H9 (cell line): ENCODE measurements at regions not wholly inside any gene's neighbourhood (a gene's known extent, or its start where the extent isn't known, plus 50 kb on each side); places are given as distances from the start of the nearest gene placed in this dataset.

Experiments used
- DNase-seq: peaks from one replicate; pipeline ENCODE4 v3.0.0-alpha.2; 2017
- H2AFZ ChIP-seq: one replicate; pipeline ENCODE4 v1.6.1; 2013; ENCODE audit warnings: mild to moderate bottlenecking, low read length, control low read depth, moderate library complexity
- H2AK5ac ChIP-seq: 2 replicates; pipeline ENCODE4 v1.6.1; 2013; ENCODE audit warnings: low read length, control low read depth, mixed read lengths; ENCODE audit not compliant: insufficient read length
- H2BK120ac ChIP-seq: one replicate; pipeline ENCODE4 v1.6.1; 2013; ENCODE audit warnings: low read depth, mild to moderate bottlenecking, low read length, control low read depth, inconsistent platforms; ENCODE audit not compliant: poor library complexity, severe bottlenecking
- H2BK12ac ChIP-seq: 2 replicates; pipeline ENCODE4 v1.6.1; 2013; ENCODE audit warnings: low read length, control low read depth, mixed read lengths, low read depth; ENCODE audit not compliant: insufficient read length
- H2BK15ac ChIP-seq: 2 replicates; pipeline ENCODE4 v1.6.1; 2013; ENCODE audit warnings: low read depth, low read length, control low read depth
- H2BK20ac ChIP-seq: one replicate; pipeline ENCODE4 v1.6.1; 2013; ENCODE audit warnings: low read depth, mild to moderate bottlenecking, low read length, control low read depth, inconsistent platforms; ENCODE audit not compliant: poor library complexity, severe bottlenecking
- H2BK5ac ChIP-seq: 2 replicates; pipeline ENCODE4 v1.6.1; 2013; ENCODE audit warnings: low read length, control low read depth, mixed read lengths; ENCODE audit not compliant: insufficient read length
- H3K14ac ChIP-seq: 2 replicates; pipeline ENCODE4 v1.6.1; 2013; ENCODE audit warnings: low read length, control low read depth; ENCODE audit not compliant: insufficient read depth
- H3K18ac ChIP-seq: 2 replicates; pipeline ENCODE4 v1.6.1; 2013; ENCODE audit warnings: low read depth, mild to moderate bottlenecking, mixed read lengths, low read length, control low read depth; ENCODE audit not compliant: insufficient read length
- H3K23ac ChIP-seq: 2 replicates; pipeline ENCODE4 v1.6.1; 2013; ENCODE audit warnings: low read length, control low read depth, mixed read lengths, low read depth; ENCODE audit not compliant: insufficient read length
- H3K23me2 ChIP-seq: 2 replicates; pipeline ENCODE4 v1.6.1; 2013; ENCODE audit warnings: low read depth, mild to moderate bottlenecking, mixed read lengths, low read length, control low read depth; ENCODE audit not compliant: insufficient read length, poor library complexity, severe bottlenecking
- H3K27ac ChIP-seq: 2 replicates; pipeline ENCODE4 v1.5.1; 2013; ENCODE audit warnings: low read length, control low read depth, mixed read lengths, low read depth; ENCODE audit not compliant: insufficient read length
- H3K27me3 ChIP-seq: 2 replicates; pipeline ENCODE4 v1.6.1; 2013; ENCODE audit warnings: low read length, control low read depth, inconsistent platforms; ENCODE audit not compliant: insufficient read depth
- H3K4ac ChIP-seq: 2 replicates; pipeline ENCODE4 v1.6.1; 2013; ENCODE audit warnings: low read depth, mild to moderate bottlenecking, control low read depth, inconsistent platforms, low read length, moderate library complexity
- H3K4me1 ChIP-seq: 2 replicates; pipeline ENCODE4 v1.6.1; 2013; ENCODE audit warnings: low read length, control low read depth, inconsistent platforms; ENCODE audit not compliant: insufficient read depth
- H3K4me2 ChIP-seq: 2 replicates; pipeline ENCODE4 v1.6.1; 2013; ENCODE audit warnings: low read length, control low read depth, mixed read lengths; ENCODE audit not compliant: insufficient read length, insufficient read depth
- H3K56ac ChIP-seq: 2 replicates; pipeline ENCODE4 v1.6.1; 2013; ENCODE audit warnings: low read depth, mild to moderate bottlenecking, mixed read lengths, low read length, control low read depth; ENCODE audit not compliant: insufficient read length
- H3K79me1 ChIP-seq: 2 replicates; pipeline ENCODE4 v1.6.1; 2013; ENCODE audit warnings: low read depth, mild to moderate bottlenecking, moderate library complexity, low read length, control low read depth, inconsistent platforms; ENCODE audit not compliant: insufficient read depth, poor library complexity, severe bottlenecking
- H3K79me2 ChIP-seq: 2 replicates; pipeline ENCODE4 v1.6.1; 2013; ENCODE audit warnings: low read length, control low read depth, inconsistent platforms; ENCODE audit not compliant: insufficient read depth
- H3K9ac ChIP-seq: 2 replicates; pipeline ENCODE4 v1.6.1; 2013; ENCODE audit warnings: low read length, control low read depth, mixed read lengths; ENCODE audit not compliant: insufficient read length; ENCODE audit errors: extremely low read depth
- H3K9me3 ChIP-seq: one replicate; pipeline ENCODE4 v1.6.1; 2013; ENCODE audit warnings: low read depth, low read length, inconsistent platforms; ENCODE audit not compliant: control insufficient read depth
- H3T11ph ChIP-seq: one replicate; pipeline ENCODE4 v1.6.1; 2013; ENCODE audit warnings: mild to moderate bottlenecking, low read length, control low read depth, inconsistent platforms
- H4K20me1 ChIP-seq: one replicate; pipeline ENCODE4 v1.6.1; 2013; ENCODE audit not compliant: control insufficient read depth, insufficient read length, insufficient read depth
- H4K5ac ChIP-seq: 2 replicates; pipeline ENCODE4 v1.6.1; 2013; ENCODE audit warnings: low read depth, mild to moderate bottlenecking, mixed read lengths, low read length, control low read depth; ENCODE audit not compliant: insufficient read length
- H4K8ac ChIP-seq: replicated peaks from 2 replicates; pipeline ENCODE4 v1.6.1; 2013; ENCODE audit warnings: low read length, control low read depth, mixed read lengths, low read depth; ENCODE audit not compliant: insufficient read length
- H4K91ac ChIP-seq: 2 replicates; pipeline ENCODE4 v1.6.1; 2013; ENCODE audit warnings: low read depth, mild to moderate bottlenecking, moderate library complexity, mixed read lengths, low read length, control low read depth; ENCODE audit not compliant: insufficient read length
- H3K27ac Mint-ChIP-seq, 3 experiments: 2 replicates in 2 of 3; 3 replicates in 1 of 3; pipeline ENCODE4 v1.8.0; 2020 to 2021; ENCODE audit warnings: mixed read lengths in 3 of 3, mild to moderate bottlenecking in 1 of 3, moderate library complexity in 1 of 3
- H3K27me3 Mint-ChIP-seq: 2 replicates; pipeline ENCODE4 v1.8.0; 2021; ENCODE audit warnings: low read depth, mild to moderate bottlenecking, moderate library complexity, mixed read lengths
- H3K36me3 Mint-ChIP-seq, 3 experiments: 2 replicates in 2 of 3; 3 replicates in 1 of 3; pipeline ENCODE4 v1.8.0; 2020 to 2021; ENCODE audit warnings: low read depth in 3 of 3, mixed read lengths in 3 of 3; ENCODE audit not compliant: insufficient read depth in 1 of 3
- H3K4me1 Mint-ChIP-seq, 2 experiments: 2 replicates each; pipeline ENCODE4 v1.8.0; 2020; ENCODE audit warnings: mixed read lengths in 2 of 2
- H3K4me3 Mint-ChIP-seq, 2 experiments: 2 replicates in 1 of 2; 3 replicates in 1 of 2; pipeline ENCODE4 v1.8.0; 2020 to 2021; ENCODE audit warnings: mild to moderate bottlenecking in 2 of 2, mixed read lengths in 2 of 2, moderate library complexity in 1 of 2
- H3K9me3 Mint-ChIP-seq, 2 experiments: 2 replicates in 1 of 2; 3 replicates in 1 of 2; pipeline ENCODE4 v1.8.0; 2020; ENCODE audit warnings: mild to moderate bottlenecking in 2 of 2, mixed read lengths in 2 of 2, moderate library complexity in 1 of 2
- CTCF ChIP-seq: fragments of 200-600 bp; sonication (generic); conservative IDR thresholded peaks from 3 replicates; pipeline ENCODE4 v1.8.0; 2021; ENCODE audit warnings: antibody characterized with exemption, mild to moderate bottlenecking

- H3K56ac ChIP-seq: no peak overlapping the region
- DNase-seq: no peak
- H2BK12ac ChIP-seq: no peak overlapping the region
- no peak overlapping the region for H3K23ac ChIP-seq
- no peak for TF ChIP-seq CTCF
- peaks cover 5% of the 10 kb centered on the region; the same call in 1 of the 2 replicates for H3K4me1 ChIP-seq
- H3K14ac ChIP-seq: no peak overlapping the region
- no peaks in the 10 kb centered on the region for H3K79me2 ChIP-seq
- H2BK120ac ChIP-seq: no peak overlapping the region
- Mint-ChIP-seq H3K9me3 (no peaks in the 10 kb centered on the region), H3K27ac (no peak overlapping the region), H3K4me3 (no peak overlapping the region), H3K27me3 (peaks cover 6% of the 10 kb centered on the region), H3K36me3 (no peaks in the 10 kb centered on the region), H3K4me1 (peaks cover 8 to 12% of the 10 kb centered on the region in 2 experiments)
- no peak overlapping the region for H3K9ac ChIP-seq
- no peak overlapping the region for H2AK5ac ChIP-seq
- H4K8ac ChIP-seq: no peak overlapping the region
- no peaks in the 10 kb centered on the region for H3K27me3 ChIP-seq
- H3K4me2 ChIP-seq: no peak overlapping the region
- H4K20me1 ChIP-seq: no peaks in the 10 kb centered on the region
- H2BK20ac ChIP-seq: no peak overlapping the region
- H4K5ac ChIP-seq: no peak overlapping the region
- H3K9me3 ChIP-seq: no peaks in the 10 kb centered on the region
- H3T11ph ChIP-seq: no peak overlapping the region
- no peak overlapping the region for H3K27ac ChIP-seq
- no peaks in the 10 kb centered on the region for H3K23me2 ChIP-seq
- H2AFZ ChIP-seq: no peak overlapping the region
- no peak overlapping the region for H4K91ac ChIP-seq
- H3K79me1 ChIP-seq: no peaks in the 10 kb centered on the region
- no peak overlapping the region for H2BK15ac ChIP-seq
- H2BK5ac ChIP-seq: no peak overlapping the region
- no peak overlapping the region for H3K4ac ChIP-seq
- no peak overlapping the region for H3K18ac ChIP-seq
These were observed 62.6 kb upstream of the SFMBT2 start for GRCh38 chr10:7473474-7473873.
